ENCODE measurements at regions not wholly inside any gene's neighbourhood (a gene's known extent, or its start where the extent isn't known, plus 50 kb on each side); places are given as distances from the start of the nearest gene placed in this dataset.

DNA sequence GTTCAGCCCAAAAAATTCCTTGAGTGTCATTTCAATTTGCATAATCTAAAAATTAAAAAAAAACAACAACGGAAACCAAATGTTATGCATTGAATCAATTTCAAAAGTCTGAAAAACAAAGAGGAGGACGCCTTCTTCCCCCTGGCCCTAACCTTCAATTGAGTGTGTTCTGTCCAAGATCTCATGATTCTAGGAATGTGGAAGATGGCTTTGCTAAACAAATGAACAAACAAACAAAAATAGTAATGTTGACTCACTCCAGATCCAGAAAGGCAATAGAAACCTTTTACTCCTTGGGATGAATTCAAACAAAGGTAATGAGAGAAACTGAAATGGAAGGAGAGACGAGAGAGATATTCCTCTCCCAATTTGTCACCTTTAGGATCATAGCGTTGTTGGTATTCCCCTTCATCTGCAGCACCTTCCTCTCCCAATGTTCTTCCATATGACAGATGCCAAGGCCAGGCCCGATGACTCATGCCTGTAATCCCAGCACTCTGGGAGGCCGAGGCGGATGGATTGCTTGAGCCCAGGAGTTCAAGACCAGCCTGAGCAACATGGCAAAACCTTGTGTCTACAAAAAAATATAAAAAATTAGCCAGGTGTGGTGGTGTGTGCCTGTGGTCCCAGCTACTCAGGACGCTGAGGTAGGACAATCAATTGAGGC is 109.2 kb upstream of the ADGRF1 start:
- DNase-seq (ENCODE audit: low read depth in 1 of 2, low spot score in 1 of 2) = no peak

DNA sequence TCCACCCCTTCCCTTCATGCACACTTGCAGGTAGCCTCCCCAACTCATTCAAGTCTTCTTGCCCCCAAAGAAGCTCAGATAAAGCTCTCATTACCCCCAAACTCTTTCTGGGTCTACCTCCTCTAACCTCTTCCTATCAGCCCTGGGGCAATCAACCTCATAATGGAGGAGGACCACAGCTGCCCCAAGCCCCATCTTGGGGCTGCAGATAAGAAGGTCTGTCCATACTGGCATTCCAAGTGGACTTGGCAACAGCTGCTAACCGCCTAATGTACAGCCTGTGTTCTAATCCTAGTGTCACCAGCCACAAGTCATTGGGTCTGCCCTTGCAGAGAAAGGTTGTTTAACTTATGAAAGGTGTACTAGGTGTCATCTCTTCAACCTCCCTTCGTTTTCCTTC is 107.4 kb upstream of the ADGRF1 start:
- no peak for DNase-seq (ENCODE audit: low read depth in 1 of 2, low spot score in 1 of 2)

DNA sequence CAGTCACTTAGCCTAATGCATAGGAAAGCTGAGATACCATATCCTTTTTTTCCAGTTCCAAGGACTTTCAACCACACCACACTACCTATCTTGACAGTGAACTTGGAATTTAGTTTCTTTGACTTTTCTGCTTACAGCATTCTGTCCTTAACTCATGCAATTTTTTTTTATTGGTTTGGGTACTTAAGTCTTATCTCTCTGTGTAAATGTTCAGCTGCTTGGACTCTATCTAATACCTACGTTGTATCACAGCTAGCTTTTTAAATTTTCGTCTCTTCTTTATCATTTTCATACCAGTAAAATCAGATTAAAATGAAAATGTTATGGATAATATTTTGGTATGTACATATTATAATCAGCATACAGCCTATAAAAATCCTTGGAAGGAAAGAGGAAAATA is 106.9 kb upstream of the ADGRF1 start:
- DNase-seq (ENCODE audit: low read depth in 1 of 2, low spot score in 1 of 2) = no peak

DNA sequence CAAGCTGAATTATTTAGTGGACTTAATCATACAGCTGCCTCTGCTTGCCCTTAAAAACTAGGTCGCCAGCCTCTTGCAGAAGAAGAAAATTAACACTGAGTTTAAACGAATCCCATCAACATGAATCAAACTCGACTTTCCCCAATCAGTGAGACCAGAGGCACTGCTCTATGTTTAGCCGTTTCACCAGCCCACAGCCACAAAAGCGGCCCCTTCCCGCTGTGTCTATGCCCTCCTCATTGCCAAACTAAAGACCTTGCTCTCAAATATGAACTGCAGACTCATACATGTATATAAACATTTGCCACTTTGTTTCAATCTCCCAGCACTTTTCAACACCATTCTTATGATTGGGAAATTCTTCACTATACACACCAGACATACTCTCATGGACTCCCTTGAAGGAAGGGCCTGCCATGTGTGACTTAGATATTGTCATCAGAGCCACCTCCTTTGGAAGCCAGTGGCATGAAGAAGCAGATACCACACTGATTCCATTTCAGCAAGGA is 105.8 kb upstream of the ADGRF1 start:
- no peak for DNase-seq (ENCODE audit: low read depth in 1 of 2, low spot score in 1 of 2)

DNA sequence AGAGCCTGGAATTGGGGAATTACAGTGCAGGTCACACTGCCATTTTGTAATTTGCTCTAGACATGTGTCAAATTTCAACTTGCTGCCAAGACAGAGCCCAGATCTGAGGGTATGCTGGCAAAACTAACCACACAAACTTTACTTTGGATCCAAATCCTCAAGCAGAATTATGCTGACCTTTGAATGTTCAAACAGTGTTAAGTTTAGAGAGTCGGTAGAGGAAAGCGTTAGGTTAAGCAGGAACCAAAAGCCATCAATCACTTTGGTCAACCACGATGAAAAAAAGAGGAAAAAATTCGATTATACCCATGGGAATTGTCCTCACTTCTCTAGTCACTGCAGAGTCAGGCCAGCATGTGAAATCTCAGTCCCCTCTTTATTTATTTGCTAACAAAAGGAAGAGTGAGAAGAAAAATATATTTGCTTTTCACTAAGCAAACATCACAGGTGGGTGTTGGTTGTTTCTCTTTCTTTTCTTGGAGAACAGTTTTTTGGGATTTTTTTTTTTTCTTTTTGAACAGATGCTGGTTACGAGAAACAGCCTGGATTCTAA is 105.1 kb upstream of the ADGRF1 start:
- DNase-seq (ENCODE audit: low read depth in 1 of 2, low spot score in 1 of 2) = no peak

DNA sequence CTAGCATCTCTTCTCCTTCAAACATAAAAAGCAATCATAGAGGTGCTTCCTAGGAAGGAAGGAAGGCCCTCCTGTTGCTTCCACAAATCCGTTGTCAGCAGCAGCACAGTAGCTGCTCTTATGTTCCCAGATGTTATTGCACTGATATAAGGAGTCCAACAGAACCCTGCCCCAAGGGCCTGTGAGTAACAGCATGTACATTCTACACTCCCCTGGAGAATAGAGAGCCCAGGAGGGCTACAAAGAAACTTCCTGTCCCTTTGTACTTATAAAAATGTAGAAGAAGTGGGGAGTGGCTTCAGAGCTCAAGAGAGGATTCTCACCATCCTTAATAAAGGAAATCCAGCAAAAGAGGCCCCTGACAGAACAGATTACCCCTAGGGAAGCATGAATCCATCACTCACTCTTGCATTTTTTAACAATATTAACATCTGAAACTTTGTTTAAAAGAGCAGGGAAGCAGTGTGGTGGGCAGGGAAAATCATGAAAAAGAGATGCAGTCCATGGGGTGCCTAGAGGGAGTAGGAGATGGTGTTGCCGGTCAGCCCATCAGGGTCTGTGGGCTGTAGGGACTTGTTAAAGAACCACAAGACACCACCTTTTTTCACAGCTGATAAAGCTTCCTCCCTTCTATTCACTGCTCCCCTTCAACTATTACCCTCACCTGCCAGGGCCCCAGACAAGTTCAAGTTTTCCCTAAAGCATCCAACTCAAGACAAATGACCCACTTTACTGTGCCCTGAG is 104.5 kb upstream of the ADGRF1 start:
- no peak for DNase-seq (ENCODE audit: low read depth in 1 of 2, low spot score in 1 of 2)

DNA sequence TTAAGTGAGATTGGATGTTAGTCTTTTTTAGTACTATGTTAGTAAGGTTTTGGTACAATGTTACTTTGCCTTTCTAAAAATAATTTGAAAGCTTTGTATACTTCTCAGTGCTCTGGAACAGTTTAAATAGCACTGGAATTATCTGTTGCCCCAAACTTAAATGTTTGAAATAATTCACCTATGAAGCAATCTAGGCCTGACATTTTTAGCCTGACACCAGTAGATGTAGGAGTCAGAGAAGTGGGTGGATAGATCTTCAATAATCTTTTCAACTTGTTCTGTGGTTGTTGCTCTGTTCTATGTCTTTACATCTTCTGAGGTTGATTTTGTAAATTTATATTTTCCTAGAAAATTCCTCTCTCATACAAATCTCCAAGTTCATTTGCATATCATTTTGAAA is 103.1 kb upstream of the ADGRF1 start:
- DNase-seq (ENCODE audit: low read depth in 1 of 2, low spot score in 1 of 2) = no peak

DNA sequence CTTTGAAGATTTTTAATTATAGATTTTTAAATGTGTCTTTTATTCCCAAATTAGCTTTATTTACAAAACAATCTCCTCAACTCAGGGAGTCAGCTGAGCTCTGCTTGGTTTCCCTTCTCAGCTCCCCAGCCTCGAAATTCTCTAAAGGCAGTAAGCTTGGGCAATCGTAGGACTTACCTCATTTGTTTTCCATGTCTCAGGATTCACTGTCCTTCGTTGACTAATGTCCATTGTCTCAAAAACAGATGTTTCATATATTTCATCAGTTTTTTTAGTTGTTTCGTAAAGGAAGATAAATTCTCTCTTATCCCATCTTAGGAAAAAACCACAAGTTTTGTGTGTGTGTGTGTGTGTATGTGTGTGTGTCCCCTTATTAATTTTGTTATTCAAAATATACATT is 102.2 kb upstream of the ADGRF1 start:
- DNase-seq (ENCODE audit: low read depth in 1 of 2, low spot score in 1 of 2) = no peak

DNA sequence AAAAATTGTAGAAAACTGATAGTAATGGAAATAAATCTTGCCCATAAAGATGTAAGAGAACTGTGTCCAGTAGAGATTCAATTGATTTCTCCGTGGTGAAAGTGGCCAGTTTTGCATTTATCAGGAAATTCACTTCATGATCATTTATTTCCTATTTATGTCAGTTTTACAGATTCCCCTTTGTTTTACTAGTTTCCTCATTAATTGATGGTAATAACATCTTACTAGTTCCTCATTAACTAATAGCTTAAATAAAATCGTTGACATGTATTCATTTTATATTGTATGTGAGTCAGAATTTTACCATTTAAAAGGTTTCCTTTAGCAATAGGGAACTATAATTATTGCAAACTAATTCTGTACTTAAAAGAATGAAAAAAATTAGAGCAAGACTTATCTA is 99.8 kb upstream of the ADGRF1 start:
- DNase-seq (ENCODE audit: low read depth in 1 of 2, low spot score in 1 of 2) = no peak

DNA sequence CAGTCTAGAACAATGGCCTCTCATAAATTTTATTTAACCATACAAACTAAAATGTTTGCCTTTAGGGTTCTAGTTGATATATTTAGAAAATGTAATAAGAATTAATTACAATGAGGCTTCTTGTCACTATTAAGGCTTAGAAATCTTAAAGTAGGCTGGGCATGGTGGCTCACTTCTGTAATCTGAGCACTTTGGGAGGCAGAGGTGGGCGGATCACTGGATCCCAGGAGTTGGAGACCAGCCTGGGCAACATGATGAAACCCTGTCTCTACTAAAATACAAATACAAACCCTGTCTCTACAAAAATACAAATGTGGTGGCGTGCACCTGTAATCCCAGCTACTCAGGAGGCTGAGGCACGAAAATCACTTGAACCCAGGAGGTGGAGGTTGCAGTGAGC is 99.0 kb upstream of the ADGRF1 start:
- DNase-seq (ENCODE audit: low read depth in 1 of 2, low spot score in 1 of 2) = no peak

DNA sequence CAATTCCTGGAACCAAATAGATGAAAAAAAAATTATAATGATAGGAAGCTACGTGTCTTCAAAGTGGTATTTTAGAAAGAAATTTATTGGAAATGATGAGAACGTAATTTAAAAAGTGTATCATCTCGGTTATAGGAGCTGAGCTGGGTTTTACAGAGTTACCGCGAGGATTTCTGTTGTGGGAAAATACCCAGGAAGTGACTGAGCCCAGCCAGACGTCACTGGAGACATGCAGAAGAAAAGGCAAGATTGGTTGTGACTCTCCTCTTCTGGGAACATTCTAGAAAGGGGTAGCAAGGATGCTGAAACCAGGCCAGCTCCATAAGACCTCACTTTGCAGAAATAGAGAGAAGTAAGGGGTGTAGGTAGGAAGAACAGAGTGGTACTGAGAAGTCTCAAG is 95.9 kb upstream of the ADGRF1 start:
- DNase-seq (ENCODE audit: low read depth in 1 of 2, low spot score in 1 of 2) = no peak

DNA sequence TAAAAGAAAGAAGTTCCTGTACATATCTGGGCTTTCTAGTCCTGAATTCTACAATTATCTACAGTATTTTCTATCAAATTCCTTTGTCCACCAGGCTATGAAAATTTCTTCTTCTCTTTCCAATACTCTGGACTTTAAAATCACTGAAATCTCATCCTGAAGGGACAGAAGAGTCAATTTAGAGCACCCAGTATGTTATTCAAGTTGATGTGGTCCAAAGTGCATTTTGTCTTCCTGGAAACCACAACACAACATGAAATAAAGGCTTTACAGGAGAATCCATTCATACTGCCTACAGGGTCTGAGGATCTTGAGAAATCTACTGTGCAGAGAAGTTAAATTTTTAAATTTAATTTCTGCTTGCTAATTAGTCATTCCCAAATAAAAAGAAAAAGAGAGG is 94.9 kb upstream of the ADGRF1 start:
- DNase-seq (ENCODE audit: low read depth in 1 of 2, low spot score in 1 of 2) = no peak

DNA sequence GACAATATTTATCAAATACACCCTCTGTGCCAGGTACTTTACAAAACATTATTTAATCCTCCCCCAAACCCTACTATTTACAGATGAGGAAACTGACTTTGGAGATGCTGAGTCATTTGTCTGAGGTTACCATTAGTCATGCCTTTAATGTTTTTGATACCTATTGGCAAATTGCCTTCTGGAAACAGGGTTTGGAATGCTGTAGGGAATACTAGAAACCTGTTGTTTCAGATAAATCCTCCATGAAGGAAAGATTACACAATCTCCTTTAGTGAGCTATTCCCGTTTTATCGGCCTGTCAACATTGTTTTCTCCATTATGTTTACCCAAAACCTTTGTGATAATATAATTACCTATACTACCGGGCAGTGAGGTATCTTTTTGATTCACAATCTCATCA is 93.6 kb upstream of the ADGRF1 start:
- no peak for DNase-seq (ENCODE audit: low read depth in 1 of 2, low spot score in 1 of 2)

DNA sequence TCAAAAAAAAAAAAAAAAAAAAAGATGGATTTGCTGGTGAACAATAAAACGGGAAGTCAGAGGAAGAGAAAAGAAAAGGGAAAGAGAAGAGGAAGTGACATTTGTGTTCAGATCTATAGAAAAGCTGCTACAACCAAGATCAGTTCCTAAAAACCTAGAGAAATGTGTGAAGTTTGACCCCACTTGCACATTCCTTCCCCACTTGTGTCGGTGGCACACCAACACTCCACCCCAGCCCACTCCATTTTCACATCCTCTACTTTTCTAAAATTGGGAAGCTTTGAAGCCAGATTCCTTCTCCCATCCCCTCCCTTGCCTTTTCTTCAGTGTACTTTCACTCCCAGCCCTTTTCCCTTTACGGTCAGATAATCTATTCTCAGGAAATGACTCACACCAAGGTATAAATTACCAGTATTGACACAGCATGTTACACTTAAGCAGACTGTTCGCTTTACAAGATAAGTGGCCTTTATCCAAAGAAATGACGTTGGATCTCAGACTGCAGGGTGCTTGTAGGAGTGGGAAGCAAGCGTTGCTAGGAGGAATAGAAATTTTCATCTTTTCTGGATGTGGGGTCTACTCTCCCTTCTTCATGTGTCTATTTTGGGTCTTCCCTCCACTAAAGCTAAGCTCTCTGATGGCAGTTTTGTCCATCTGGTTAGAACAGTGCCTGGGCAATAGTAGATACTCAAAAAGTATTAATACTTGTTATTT is 92.5 kb upstream of the ADGRF1 start:
- no peak for DNase-seq (ENCODE audit: low read depth in 1 of 2, low spot score in 1 of 2)

DNA sequence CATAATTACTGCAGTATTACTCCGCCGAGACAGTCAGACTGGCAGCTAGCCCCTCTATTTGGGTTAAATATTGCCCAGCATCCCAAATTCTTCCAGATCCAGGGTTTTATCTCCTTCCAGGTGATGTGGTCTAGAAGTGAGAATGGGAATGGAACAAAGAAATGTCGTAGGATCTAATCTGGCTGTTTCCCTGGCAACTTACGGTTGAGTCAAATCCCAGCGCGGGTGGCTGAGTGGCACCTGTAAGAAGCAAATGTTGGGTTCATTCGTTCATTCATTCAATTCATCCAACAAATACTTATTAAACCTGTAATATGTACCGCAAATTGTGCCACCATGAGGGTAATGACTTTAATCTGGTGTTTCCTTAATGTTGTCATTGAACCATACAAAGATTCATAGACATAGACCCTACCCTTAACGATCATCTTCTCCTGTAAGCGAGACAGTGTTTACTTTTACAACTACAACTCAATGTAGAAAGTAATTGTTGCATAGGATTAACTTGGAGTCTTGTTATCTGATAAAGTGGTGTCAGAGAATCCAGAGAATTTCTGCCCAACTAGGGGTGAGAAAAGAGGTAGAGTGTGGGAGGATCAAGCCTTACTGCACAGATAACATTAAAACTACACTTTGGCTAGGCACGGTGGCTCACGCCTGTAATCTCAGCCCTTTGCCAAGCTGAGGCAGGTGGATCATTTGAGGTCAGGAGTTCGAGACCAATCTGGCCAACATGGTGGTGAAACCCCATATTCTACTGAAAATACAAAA is 91.3 kb upstream of the ADGRF1 start:
- DNase-seq (ENCODE audit: low read depth in 1 of 2, low spot score in 1 of 2) = no peak

DNA sequence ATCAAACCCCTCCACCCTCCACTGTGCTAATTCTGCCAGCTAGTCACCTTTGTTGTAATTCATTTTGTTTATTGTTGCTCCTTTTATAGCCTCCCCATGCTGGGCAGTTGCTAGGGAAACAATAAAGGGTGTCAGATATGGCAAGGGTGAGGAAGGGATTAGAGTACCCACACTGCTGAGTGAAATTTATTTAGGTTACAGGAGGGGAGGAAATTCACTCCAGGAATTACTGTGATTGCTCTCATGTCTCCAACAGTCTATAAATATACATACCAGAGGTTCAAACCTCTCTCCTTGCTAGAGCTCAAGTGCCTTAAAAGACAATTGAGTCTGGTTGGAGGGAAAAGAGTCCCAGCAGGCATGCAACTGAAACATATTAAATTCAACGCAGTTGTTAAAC is 90.6 kb upstream of the ADGRF1 start:
- no peak for DNase-seq (ENCODE audit: low read depth in 1 of 2, low spot score in 1 of 2)

DNA sequence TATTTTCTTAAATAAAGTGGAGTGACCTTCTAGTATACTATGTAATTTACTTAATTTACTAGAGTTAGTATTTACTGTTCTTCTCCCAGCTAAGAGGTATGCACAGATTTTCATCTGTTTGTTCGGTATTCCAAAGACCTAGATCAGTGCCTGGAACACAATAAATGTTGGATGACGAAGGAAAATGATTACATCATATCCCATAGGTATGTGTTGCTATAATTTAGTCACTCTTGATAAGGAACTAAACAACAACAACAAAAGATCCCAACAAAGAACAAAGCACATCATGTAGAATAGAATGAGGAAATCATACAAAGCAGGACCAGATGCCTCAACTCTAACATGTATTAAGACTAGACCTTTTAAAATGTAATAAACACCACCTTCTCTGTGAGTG is 89.6 kb upstream of the ADGRF1 start:
- DNase-seq (ENCODE audit: low read depth in 1 of 2, low spot score in 1 of 2) = no peak

DNA sequence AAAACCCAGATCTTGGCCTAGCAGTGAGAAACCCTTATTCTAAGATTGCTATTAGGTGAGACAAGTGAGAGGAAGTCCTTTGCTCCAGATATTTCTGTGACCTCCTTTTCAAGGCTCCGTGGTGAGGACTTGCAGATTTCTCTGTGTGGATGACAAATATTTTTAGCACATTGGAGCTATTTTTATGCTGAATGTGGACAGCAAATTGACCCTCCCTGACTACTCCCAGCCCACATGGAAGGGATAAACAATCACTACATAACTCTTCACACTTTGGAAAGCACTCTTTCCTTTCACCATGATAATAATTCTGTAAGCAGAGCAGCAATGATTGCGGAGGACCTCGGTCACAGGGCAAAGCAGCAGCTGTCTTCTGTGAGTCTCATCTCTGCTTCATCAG is 88.0 kb upstream of the ADGRF1 start:
- DNase-seq (ENCODE audit: low read depth in 1 of 2, low spot score in 1 of 2) = no peak

DNA sequence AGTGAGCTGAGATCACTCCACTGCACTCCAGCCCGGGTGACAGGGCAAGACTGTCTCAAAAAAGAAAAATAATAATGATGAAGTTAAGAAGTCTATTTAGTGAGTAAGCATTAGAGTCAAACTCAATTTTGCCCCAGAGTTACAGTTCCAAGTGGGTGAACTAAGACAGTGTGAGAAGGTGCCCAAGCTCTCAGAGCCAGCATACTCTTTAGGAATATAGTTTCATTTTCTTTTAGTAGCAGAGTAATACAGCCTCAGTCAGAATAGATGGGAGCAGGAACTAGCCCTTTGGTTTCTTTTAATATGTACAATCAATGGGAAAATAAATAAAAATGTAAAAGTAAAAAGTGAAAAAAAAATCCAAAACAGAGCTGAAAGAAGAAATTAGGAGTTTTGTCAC is 87.0 kb upstream of the ADGRF1 start:
- no peak for DNase-seq (ENCODE audit: low read depth in 1 of 2, low spot score in 1 of 2)

DNA sequence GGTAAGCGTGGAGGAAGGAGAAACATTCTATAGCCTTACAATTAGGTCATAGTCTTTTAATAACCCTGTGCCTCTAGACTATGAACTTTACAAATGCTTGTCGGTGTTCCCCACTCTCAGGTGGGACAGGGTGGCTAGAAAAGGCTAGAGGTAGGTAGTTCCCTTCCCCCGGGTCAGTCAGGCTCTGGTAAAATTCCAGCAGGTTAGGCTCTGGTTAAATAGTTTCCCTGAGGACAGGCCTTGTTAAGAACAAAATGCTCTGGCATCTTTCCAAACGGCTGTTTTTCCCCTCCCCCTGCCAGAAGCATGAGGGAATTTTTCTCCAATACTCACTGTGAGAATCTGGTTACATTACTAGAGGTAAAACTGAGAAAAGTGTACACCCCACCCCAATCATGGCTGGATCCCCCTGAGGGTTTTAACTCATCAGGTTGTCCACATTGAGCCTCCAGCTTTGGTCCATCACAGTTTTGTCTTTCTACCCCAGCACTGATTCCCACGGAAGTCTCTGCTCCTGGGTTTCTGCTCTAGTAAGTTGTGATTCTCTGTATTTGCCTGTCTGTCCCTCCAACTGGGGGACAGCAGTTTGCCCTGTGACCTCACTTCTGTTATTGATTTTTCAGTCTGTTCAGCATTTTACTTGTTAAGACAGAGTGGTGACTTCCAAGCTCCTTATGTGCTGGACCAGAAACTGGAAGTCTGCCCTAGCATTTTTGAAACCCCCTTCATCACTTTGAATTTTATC is 84.7 kb upstream of the ADGRF1 start:
- DNase-seq (ENCODE audit: low read depth in 1 of 2, low spot score in 1 of 2) = no peak

DNA sequence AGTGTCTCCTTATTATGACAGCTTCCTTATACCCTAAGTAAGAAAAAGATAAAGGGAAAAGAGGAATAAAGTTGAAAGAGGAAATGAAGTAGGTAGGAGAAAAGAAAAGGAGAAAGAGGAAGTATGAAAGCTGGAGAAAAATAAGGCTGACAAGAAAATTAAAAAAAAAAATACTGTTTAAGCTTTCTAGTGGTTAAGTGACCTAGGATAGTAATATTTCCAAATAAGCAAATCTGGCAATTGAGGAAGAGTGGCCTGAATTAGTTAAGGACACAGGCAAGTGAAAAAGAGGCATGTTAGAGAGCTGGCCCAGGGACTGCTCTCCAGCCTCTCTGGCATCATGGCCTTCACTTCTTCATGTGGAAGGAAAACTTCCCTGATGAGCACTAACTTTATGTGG is 76.5 kb upstream of the ADGRF1 start:
- no peak for DNase-seq (ENCODE audit: low read depth in 1 of 2, low spot score in 1 of 2)

All from activated CD4-positive, alpha-beta T cell treated with anti-CD3 and anti-CD28 coated beads, Interleukin-2, amount 50 U/mL, for 24 hours (primary cell).